A549 (cell line): ENCODE measurements at regions not wholly inside any gene's neighbourhood (a gene's known extent, or its start where the extent isn't known, plus 50 kb on each side); places are given as distances from the start of the nearest gene placed in this dataset.

Source experiments
- ATAC-seq, 2 experiments: fragments of 200-7000 bp in 1 of 2; fragments of >200 bp in 1 of 2; cut with Nextera tagmentation in 1 of 2; cut with Tn5 transposase in 1 of 2; 3 replicates each; pipeline versions ENCODE4 v1.8.0 to v1.9.1; 2018 to 2020; ENCODE audit warnings: mild to moderate bottlenecking in 1 of 2, moderate library complexity in 1 of 2
- CTCF ChIA-PET: fragments of 300-600 bp; sonication (Branson Sonifier 250); formaldehyde crosslinking; extraction: SDS; loops from one replicate; lab custom pipeline; 2021; ENCODE audit warnings: antibody characterized with exemption, inconsistent platforms; lab: Yijun Ruan, JAX
- POLR2A ChIA-PET: fragments of 350-600 bp; formaldehyde crosslinking; extraction: SDS; loops from one replicate; lab custom pipeline; 2021; ENCODE audit warnings: antibody characterized with exemption, inconsistent platforms; lab: Yijun Ruan, JAX
- DNase-seq, 2 experiments: peaks; one replicate each; pipeline versions ENCODE4 v3.0.0 to v3.0.0-alpha.2; 2011 to 2016; ENCODE audit warnings: low read depth in 1 of 2, low spot score in 1 of 2
- FAIRE-seq: peaks from 2 replicates; lab custom pipeline; 2011; peaks lifted over from hg19 to GRCh38; lab: Jason Lieb, UNC
- H3K27ac ChIP-seq, 2 experiments: fragments of >200 bp; sonication (Bioruptor Twin); formaldehyde crosslinking; 3 replicates each; pipeline ENCODE4 v1.5.1; 2016 to 2017
- H3K4me1 ChIP-seq: fragments of >200 bp; sonication (Bioruptor Twin); formaldehyde crosslinking; 3 replicates; pipeline ENCODE4 v1.6.1; 2016
- H3K4me2 ChIP-seq: fragments of >200 bp; sonication (Bioruptor Twin); formaldehyde crosslinking; 3 replicates; pipeline ENCODE4 v1.6.1; 2016
- H3K4me3 ChIP-seq: fragments of >200 bp; sonication (Bioruptor Twin); formaldehyde crosslinking; 3 replicates; pipeline ENCODE4 v1.5.1; 2016
- H3K9me3 ChIP-seq: fragments of >200 bp; sonication (Bioruptor Twin); formaldehyde crosslinking; 3 replicates; pipeline ENCODE4 v1.6.1; 2016
- CBX8 ChIP-seq: fragments of 200-600 bp; sonication (generic); IDR thresholded peaks from 2 replicates; pipeline ENCODE4 v1.6.1; 2016
- CEBPB ChIP-seq, 2 experiments: fragments of >200 bp in 1 of 2; sonication (Bioruptor Twin) in 1 of 2; formaldehyde crosslinking in 1 of 2; IDR thresholded peaks; 2 replicates each; pipeline ENCODE4 v1.6.1; 2012 to 2016
- CHD2 ChIP-seq: fragments of 150-350 bp; IDR thresholded peaks from 2 replicates; pipeline ENCODE4 v1.6.1; 2014; ENCODE audit warnings: low read length; ENCODE audit not compliant: partially characterized antibody
- EHF ChIP-seq: fragments of 250-450 bp; sonication (Bioruptor Pico); IDR thresholded peaks from 2 replicates; pipeline ENCODE4 v1.5.0; 2020; ENCODE audit warnings: mild to moderate bottlenecking
- FOSL2 ChIP-seq, 2 experiments: fragments of 450-650 bp in 1 of 2; fragments of >200 bp in 1 of 2; sonication (Bioruptor Twin) in 1 of 2; formaldehyde crosslinking; IDR thresholded peaks; 2 replicates each; pipeline versions ENCODE4 v1.5.0 to v1.6.1; 2016 to 2020; ENCODE audit warnings: mild to moderate bottlenecking in 1 of 2, moderate library complexity in 1 of 2
- FOXS1 ChIP-seq: fragments of 250-450 bp; sonication (Bioruptor Pico); IDR thresholded peaks from 2 replicates; pipeline ENCODE4 v1.5.0; 2020; ENCODE audit warnings: mild to moderate bottlenecking, moderate library complexity
- GATA3 ChIP-seq: IDR thresholded peaks from 2 replicates; pipeline ENCODE4 v1.6.1; 2012; ENCODE audit warnings: borderline replicate concordance
- HEYL ChIP-seq: fragments of 250-450 bp; sonication (Bioruptor Pico); IDR thresholded peaks from 2 replicates; pipeline ENCODE4 v1.8.0; 2021; ENCODE audit warnings: mild to moderate bottlenecking, moderate library complexity
- HOXB13 ChIP-seq: fragments of 250-450 bp; sonication (Bioruptor Pico); IDR thresholded peaks from 2 replicates; pipeline ENCODE4 v1.5.0; 2020; ENCODE audit warnings: low read depth, mild to moderate bottlenecking, moderate library complexity
- HOXB5 ChIP-seq: fragments of 250-450 bp; sonication (Bioruptor Pico); IDR thresholded peaks from 2 replicates; pipeline ENCODE4 v1.5.0; 2020; ENCODE audit warnings: mild to moderate bottlenecking, moderate library complexity
- JUNB ChIP-seq: fragments of >200 bp; sonication (Bioruptor Twin); formaldehyde crosslinking; IDR thresholded peaks from 2 replicates; pipeline ENCODE4 v1.6.1; 2016
- MAFK ChIP-seq: fragments of 450-650 bp; IDR thresholded peaks from 2 replicates; pipeline ENCODE4 v1.6.1; 2014; ENCODE audit not compliant: partially characterized antibody
- MYC ChIP-seq: IDR thresholded peaks from 2 replicates; pipeline ENCODE4 v1.6.1; 2012; ENCODE audit warnings: mild to moderate bottlenecking, inconsistent platforms, low read length, improper control_type of control experiment, borderline replicate concordance
- RCOR1 ChIP-seq: fragments of 150-350 bp; IDR thresholded peaks from 2 replicates; pipeline ENCODE4 v1.6.1; 2014; ENCODE audit warnings: antibody characterized with exemption, low read length, low read depth
- SMC3 ChIP-seq: fragments of >200 bp; sonication (Bioruptor Twin); formaldehyde crosslinking; IDR thresholded peaks from 3 replicates; pipeline ENCODE4 v1.6.1; 2018; ENCODE audit warnings: inconsistent platforms
- ZSCAN20 ChIP-seq: fragments of 250-450 bp; sonication (Bioruptor Pico); IDR thresholded peaks from 2 replicates; pipeline ENCODE4 v1.8.0; 2022; ENCODE audit warnings: mild to moderate bottlenecking, moderate library complexity
- WGBS: methylation state at CpG from one replicate; pipeline ENCODE4 v1.1.6; 2017; ENCODE audit errors: missing lambda C conversion rate; 5-methylcytosine and 5-hydroxymethylcytosine counted together
- TF ChIP-seq, protein P1 (sequence below): fragments of 250-450 bp; sonication (Bioruptor Pico); IDR thresholded peaks from 2 replicates; pipeline ENCODE4 v1.5.0; 2020; ENCODE audit warnings: low read depth, mild to moderate bottlenecking, moderate library complexity
- TF ChIP-seq, protein P2 (sequence below): fragments of 200-600 bp; sonication (generic); IDR thresholded peaks from 2 replicates; pipeline ENCODE4 v1.6.1; 2016; ENCODE audit warnings: antibody characterized with exemption, mild to moderate bottlenecking, moderate library complexity

DNA sequence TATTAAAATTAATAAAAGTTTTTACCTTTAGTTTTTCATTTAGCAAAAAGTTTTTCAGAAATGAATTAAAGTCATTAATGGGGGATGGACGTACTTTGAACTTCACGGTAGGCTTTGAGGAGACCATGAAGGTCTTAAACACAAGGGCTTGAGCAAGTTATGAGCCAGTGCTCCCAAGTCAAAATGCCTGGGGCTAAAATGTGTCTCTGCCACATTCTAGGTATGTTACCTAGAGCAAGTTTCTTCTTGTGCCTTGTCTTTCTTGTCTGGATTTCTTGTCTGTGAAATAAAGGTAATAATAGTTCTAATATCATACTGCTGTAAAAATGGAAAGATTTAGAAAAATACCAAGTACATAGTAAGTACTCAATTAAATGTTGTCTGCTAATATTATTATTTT is 132.7 kb upstream of the USP15 start:
- WGBS, result 39% methylated on average over 2 of the region's 2 CpGs
- no peak for FAIRE-seq
- POLR2A ChIA-PET, result no interaction called here
- Histone ChIP-seq H3K27ac (no peak overlapping the region), H3K4me3 (no peak overlapping the region), H3K4me2 (no peak overlapping the region), H3K9me3 (no peaks in the 10 kb centered on the region), H3K4me1 (no peaks in the 10 kb centered on the region)
- TF ChIP-seq CHD2 (no peak), HEYL (CRISPR knock-in tag) (no peak), GATA3 (no peak), MYC (no peak), HOXB5 (CRISPR knock-in tag) (no peak)
- no peak for DNase-seq
- ATAC-seq, result no peak
- CTCF ChIA-PET, result no interaction called here

DNA sequence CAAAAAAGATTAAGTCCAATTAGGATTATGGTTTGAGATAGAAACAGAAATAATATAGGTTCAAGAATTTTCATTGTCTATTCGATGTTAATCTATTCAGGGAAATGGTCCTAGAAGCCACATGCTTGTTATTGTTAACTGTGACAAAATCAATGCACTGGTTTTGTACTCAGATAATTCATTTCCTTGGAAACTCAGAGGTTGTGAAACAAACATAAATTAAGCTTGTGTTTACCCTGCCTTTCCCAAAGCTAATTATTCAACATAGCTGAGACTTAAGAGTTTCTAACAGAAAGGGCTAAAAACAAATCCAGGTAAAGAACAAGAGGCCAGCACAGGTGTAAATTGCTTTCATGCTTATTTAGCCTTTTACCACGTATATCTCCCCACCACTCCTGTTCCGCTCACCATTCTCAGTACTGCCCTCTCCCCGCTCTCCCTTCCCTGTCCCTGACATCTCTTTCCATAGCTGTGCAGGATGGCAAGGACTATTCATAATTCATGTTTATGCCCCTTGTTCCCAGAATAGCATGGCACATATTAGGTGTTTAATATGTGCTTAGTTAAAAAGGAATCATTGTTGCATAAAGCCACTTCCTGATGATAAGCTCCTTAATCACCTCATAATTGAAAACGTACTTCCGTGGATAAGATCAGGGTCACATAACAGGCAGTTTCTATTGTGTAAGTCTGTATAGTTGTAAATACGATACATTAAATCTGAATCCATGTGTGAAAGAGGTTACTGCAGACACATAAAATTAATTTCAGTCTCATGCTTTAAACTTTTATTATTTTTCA is 131.8 kb upstream of the USP15 start:
- Histone ChIP-seq H3K4me2 (no peak overlapping the region), H3K27ac (no peak overlapping the region), H3K4me3 (no peak overlapping the region), H3K4me1 (no peaks in the 10 kb centered on the region), H3K9me3 (no peaks in the 10 kb centered on the region)
- DNase-seq (no peak), FAIRE-seq (peak; percentile 46)
- 26% methylated on average over 7 of the region's 7 CpGs for WGBS
- CTCF ChIA-PET, result no interaction called here
- TF ChIP-seq SMC3 (no peak), HOXB5 (CRISPR knock-in tag) (no peak), RCOR1 (no peak), EHF (CRISPR knock-in tag) (no peak), FOSL2 (IDR thresholded peaks at IDR 0.05) (no peak), FOSL2 (CRISPR knock-in tag; IDR thresholded peaks at IDR 0.05) (no peak), ZSCAN20 (CRISPR knock-in tag) (no peak), FOXS1 (no peak), CEBPB (IDR thresholded peaks at IDR 0.05) (no peak)
- TF ChIP-seq, protein P1, sequence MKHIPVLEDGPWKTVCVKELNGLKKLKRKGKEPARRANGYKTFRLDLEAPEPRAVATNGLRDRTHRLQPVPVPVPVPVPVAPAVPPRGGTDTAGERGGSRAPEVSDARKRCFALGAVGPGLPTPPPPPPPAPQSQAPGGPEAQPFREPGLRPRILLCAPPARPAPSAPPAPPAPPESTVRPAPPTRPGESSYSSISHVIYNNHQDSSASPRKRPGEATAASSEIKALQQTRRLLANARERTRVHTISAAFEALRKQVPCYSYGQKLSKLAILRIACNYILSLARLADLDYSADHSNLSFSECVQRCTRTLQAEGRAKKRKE, result no peak
- TF ChIP-seq, protein P2, sequence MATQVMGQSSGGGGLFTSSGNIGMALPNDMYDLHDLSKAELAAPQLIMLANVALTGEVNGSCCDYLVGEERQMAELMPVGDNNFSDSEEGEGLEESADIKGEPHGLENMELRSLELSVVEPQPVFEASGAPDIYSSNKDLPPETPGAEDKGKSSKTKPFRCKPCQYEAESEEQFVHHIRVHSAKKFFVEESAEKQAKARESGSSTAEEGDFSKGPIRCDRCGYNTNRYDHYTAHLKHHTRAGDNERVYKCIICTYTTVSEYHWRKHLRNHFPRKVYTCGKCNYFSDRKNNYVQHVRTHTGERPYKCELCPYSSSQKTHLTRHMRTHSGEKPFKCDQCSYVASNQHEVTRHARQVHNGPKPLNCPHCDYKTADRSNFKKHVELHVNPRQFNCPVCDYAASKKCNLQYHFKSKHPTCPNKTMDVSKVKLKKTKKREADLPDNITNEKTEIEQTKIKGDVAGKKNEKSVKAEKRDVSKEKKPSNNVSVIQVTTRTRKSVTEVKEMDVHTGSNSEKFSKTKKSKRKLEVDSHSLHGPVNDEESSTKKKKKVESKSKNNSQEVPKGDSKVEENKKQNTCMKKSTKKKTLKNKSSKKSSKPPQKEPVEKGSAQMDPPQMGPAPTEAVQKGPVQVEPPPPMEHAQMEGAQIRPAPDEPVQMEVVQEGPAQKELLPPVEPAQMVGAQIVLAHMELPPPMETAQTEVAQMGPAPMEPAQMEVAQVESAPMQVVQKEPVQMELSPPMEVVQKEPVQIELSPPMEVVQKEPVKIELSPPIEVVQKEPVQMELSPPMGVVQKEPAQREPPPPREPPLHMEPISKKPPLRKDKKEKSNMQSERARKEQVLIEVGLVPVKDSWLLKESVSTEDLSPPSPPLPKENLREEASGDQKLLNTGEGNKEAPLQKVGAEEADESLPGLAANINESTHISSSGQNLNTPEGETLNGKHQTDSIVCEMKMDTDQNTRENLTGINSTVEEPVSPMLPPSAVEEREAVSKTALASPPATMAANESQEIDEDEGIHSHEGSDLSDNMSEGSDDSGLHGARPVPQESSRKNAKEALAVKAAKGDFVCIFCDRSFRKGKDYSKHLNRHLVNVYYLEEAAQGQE, result no peak
- TF ChIP-seq, all 56 proteins: peak for 0
- POLR2A ChIA-PET, result no interaction called here
- ATAC-seq, result no peak

DNA sequence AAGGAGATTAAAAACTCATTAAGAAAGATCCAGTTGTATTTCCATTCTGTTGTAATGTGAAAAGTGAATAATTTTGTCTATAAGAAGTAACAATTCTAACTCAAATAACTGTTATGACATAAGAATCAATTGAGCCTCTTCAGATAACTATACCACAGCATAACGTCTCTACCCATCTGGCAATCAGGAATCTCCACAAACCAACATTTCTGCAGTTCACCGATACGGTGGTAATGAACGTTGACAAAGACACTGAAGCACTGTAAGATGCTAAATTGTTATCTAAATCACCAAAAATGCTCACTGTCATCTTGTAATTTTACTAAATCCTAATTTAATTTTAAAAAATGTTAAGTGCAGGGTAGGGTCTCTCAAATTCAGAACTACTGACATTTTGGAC is 130.9 kb upstream of the USP15 start:
- FAIRE-seq, result no peak
- no peak overlapping the region for H3K4me3 ChIP-seq
- no peak for DNase-seq
- TF ChIP-seq CBX8 (no peak), MAFK (no peak), HOXB13 (CRISPR knock-in tag) (no peak), JUNB (no peak)
- TF ChIP-seq, protein P1, result no peak
- ChIA-PET POLR2A (no interaction called here), CTCF (no interaction called here)
- H3K4me1 ChIP-seq, result no peaks in the 10 kb centered on the region
- no peak overlapping the region for H3K4me2 ChIP-seq
- ATAC-seq, result no peak
- H3K9me3 ChIP-seq, result no peaks in the 10 kb centered on the region
- H3K27ac ChIP-seq, result no peak overlapping the region
- WGBS, result 23% methylated on average over 4 of the region's 4 CpGs
